DND-41 (cell line): ENCODE measurements at regions not wholly inside any gene's neighbourhood (a gene's known extent, or its start where the extent isn't known, plus 50 kb on each side); places are given as distances from the start of the nearest gene placed in this dataset.

Experiments
- EZH2 ChIP-seq: IDR thresholded peaks from 3 replicates; pipeline ENCODE4 v1.6.1; 2012; ENCODE audit warnings: borderline replicate concordance, low read depth, mild to moderate bottlenecking, moderate library complexity, low read length, inconsistent platforms; ENCODE audit not compliant: severe bottlenecking
- TF ChIP-seq, protein P1 (sequence below): IDR thresholded peaks from 2 replicates; pipeline ENCODE4 v1.5.1; 2012; ENCODE audit warnings: borderline replicate concordance, low read length, moderate library complexity, mild to moderate bottlenecking; ENCODE audit not compliant: poor library complexity, severe bottlenecking; ENCODE audit errors: extremely low read depth

- no peak for TF ChIP-seq EZH2
- TF ChIP-seq, protein P1, sequence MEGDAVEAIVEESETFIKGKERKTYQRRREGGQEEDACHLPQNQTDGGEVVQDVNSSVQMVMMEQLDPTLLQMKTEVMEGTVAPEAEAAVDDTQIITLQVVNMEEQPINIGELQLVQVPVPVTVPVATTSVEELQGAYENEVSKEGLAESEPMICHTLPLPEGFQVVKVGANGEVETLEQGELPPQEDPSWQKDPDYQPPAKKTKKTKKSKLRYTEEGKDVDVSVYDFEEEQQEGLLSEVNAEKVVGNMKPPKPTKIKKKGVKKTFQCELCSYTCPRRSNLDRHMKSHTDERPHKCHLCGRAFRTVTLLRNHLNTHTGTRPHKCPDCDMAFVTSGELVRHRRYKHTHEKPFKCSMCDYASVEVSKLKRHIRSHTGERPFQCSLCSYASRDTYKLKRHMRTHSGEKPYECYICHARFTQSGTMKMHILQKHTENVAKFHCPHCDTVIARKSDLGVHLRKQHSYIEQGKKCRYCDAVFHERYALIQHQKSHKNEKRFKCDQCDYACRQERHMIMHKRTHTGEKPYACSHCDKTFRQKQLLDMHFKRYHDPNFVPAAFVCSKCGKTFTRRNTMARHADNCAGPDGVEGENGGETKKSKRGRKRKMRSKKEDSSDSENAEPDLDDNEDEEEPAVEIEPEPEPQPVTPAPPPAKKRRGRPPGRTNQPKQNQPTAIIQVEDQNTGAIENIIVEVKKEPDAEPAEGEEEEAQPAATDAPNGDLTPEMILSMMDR = no peak
Measured at GRCh38 chr1:84086616-84087015, 57.5 kb upstream of the PRKACB start.
